ENCODE measurements at regions not wholly inside any gene's neighbourhood (a gene's known extent, or its start where the extent isn't known, plus 50 kb on each side); places are given as distances from the start of the nearest gene placed in this dataset.

- TF ChIP-seq, protein P1, sequence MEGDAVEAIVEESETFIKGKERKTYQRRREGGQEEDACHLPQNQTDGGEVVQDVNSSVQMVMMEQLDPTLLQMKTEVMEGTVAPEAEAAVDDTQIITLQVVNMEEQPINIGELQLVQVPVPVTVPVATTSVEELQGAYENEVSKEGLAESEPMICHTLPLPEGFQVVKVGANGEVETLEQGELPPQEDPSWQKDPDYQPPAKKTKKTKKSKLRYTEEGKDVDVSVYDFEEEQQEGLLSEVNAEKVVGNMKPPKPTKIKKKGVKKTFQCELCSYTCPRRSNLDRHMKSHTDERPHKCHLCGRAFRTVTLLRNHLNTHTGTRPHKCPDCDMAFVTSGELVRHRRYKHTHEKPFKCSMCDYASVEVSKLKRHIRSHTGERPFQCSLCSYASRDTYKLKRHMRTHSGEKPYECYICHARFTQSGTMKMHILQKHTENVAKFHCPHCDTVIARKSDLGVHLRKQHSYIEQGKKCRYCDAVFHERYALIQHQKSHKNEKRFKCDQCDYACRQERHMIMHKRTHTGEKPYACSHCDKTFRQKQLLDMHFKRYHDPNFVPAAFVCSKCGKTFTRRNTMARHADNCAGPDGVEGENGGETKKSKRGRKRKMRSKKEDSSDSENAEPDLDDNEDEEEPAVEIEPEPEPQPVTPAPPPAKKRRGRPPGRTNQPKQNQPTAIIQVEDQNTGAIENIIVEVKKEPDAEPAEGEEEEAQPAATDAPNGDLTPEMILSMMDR (IDR thresholded peaks at IDR 0.05; ENCODE audit: unreplicated experiment in 3 of 3) = no peak
- Mint-ChIP-seq H3K36me3 (ENCODE audit: low read depth) (no peaks in the 10 kb centered on the region), H3K27me3 (ENCODE audit: low read depth) (peaks cover 22% of the 10 kb centered on the region), H3K4me1 (no peaks in the 10 kb centered on the region), H3K27ac (no peak overlapping the region), H3K9me3 (no peaks in the 10 kb centered on the region), H3K4me3 (no peak overlapping the region)
Observed at GRCh38 chr10:46220187-46220586, 66.6 kb upstream of the ANTXRL start.

GRCh38 chr10:46220872-46221538 lies 65.8 kb upstream of the ANTXRL start:
- no peak overlapping the region for H3K27ac Mint-ChIP-seq
- H3K27me3 Mint-ChIP-seq (ENCODE audit: low read depth) = peaks cover 22% of the 10 kb centered on the region
- no peak overlapping the region for H3K4me3 Mint-ChIP-seq
- TF ChIP-seq, protein P1 (IDR thresholded peaks at IDR 0.05; ENCODE audit: unreplicated experiment in 3 of 3) = no peak
- H3K36me3 Mint-ChIP-seq (ENCODE audit: low read depth) = no peaks in the 10 kb centered on the region
- no peaks in the 10 kb centered on the region for H3K4me1 Mint-ChIP-seq
- no peaks in the 10 kb centered on the region for H3K9me3 Mint-ChIP-seq

- H3K4me1 Mint-ChIP-seq = no peaks in the 10 kb centered on the region
- H3K27me3 Mint-ChIP-seq (ENCODE audit: low read depth) = peaks cover 19% of the 10 kb centered on the region
- no peak overlapping the region for H3K27ac Mint-ChIP-seq
- TF ChIP-seq, protein P1 (IDR thresholded peaks at IDR 0.05; ENCODE audit: unreplicated experiment in 3 of 3) = no peak
- H3K36me3 Mint-ChIP-seq (ENCODE audit: low read depth) = no peaks in the 10 kb centered on the region
- no peaks in the 10 kb centered on the region for H3K9me3 Mint-ChIP-seq
- no peak overlapping the region for H3K4me3 Mint-ChIP-seq
Observed at GRCh38 chr10:46222364-46222935, 64.3 kb upstream of the ANTXRL start.

- no peaks in the 10 kb centered on the region for H3K36me3 Mint-ChIP-seq (ENCODE audit: low read depth)
- H3K27ac Mint-ChIP-seq = no peak overlapping the region
- no peak overlapping the region for H3K4me3 Mint-ChIP-seq
- no peaks in the 10 kb centered on the region for H3K9me3 Mint-ChIP-seq
- peaks cover 21% of the 10 kb centered on the region for H3K27me3 Mint-ChIP-seq (ENCODE audit: low read depth)
- no peaks in the 10 kb centered on the region for H3K4me1 Mint-ChIP-seq
- TF ChIP-seq, protein P1 (IDR thresholded peaks at IDR 0.05; ENCODE audit: unreplicated experiment in 3 of 3) = no peak
Observed at GRCh38 chr10:46223064-46223480, 63.7 kb upstream of the ANTXRL start.

DNA sequence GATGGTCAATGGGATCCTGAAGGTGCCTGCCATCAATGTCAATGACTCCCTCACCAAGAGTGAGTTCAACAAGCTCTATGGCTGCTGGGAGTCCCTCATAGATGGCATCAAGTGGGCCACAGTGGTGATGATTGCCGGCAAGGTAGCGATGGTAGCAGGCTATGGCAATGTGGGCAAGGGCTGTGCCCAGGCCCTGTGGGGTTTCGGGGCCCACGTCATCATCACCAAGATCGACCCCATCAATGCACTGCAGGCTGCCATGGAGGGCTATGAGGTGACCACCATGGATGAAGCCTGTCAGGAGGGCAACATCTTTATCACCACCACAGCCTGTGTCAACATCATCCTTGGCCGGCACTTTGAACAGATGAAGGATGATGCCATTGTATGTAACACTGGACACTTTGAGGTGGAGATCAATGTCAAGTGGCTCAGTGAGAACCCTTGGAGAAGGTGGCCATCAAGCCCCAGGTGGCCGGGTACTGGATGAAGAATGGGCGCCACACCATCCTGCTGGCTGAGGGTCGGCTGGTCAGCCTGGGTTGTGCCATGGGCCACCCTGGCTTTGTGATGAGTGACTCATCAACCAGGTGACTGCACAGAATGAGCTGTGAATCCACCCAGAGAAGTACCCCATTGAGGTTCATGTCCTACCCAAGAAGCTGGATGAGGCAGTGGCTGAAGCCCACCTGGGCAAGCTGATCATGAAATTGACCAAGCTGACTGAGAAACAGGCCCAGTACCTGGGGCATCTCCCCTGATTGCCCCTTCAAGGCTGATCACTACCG lies 63.0 kb upstream of the ANTXRL start:
- peaks cover 25% of the 10 kb centered on the region for H3K27me3 Mint-ChIP-seq (ENCODE audit: low read depth)
- H3K4me3 Mint-ChIP-seq = no peak overlapping the region
- H3K27ac Mint-ChIP-seq = no peak overlapping the region
- no peaks in the 10 kb centered on the region for H3K9me3 Mint-ChIP-seq
- H3K36me3 Mint-ChIP-seq (ENCODE audit: low read depth) = no peaks in the 10 kb centered on the region
- no peaks in the 10 kb centered on the region for H3K4me1 Mint-ChIP-seq
- TF ChIP-seq, protein P1 (IDR thresholded peaks at IDR 0.05; ENCODE audit: unreplicated experiment in 3 of 3) = no peak
